Calu3 (cell line): ENCODE measurements at regions not wholly inside any gene's neighbourhood (a gene's known extent, or its start where the extent isn't known, plus 50 kb on each side); places are given as distances from the start of the nearest gene placed in this dataset.

Experiments
- BruUV-seq: library from RNA; stranded (reverse); fragments of 400-500 nt; replicated peaks from 2 replicates; lab custom pipeline; 2021; lab: Mats Ljungman, UMichigan
- CTCF ChIA-PET: fragments of 300-600 bp; sonication (Branson Sonifier 250); formaldehyde crosslinking; loops from one replicate; lab custom pipeline; 2022; ENCODE audit warnings: antibody characterized with exemption; lab: Charles Lee
- DNase-seq: peaks from one replicate; pipeline ENCODE4 v3.0.0; 2022
- H3K27ac Mint-ChIP-seq: one replicate; pipeline ENCODE4 v1.8.0; 2022; ENCODE audit warnings: mixed read lengths; ENCODE audit not compliant: unreplicated experiment
- H3K27me3 Mint-ChIP-seq: one replicate; pipeline ENCODE4 v1.8.0; 2022; ENCODE audit warnings: mixed read lengths; ENCODE audit not compliant: unreplicated experiment
- H3K36me3 Mint-ChIP-seq: one replicate; pipeline ENCODE4 v1.8.0; 2022; ENCODE audit warnings: mild to moderate bottlenecking, moderate library complexity, mixed read lengths; ENCODE audit not compliant: insufficient read depth, unreplicated experiment
- H3K4me1 Mint-ChIP-seq: one replicate; pipeline ENCODE4 v1.8.0; 2022; ENCODE audit warnings: mild to moderate bottlenecking, low read depth, mixed read lengths; ENCODE audit not compliant: unreplicated experiment
- H3K4me3 Mint-ChIP-seq: one replicate; pipeline ENCODE4 v1.8.0; 2022; ENCODE audit warnings: mild to moderate bottlenecking, low read depth, moderate library complexity, mixed read lengths; ENCODE audit not compliant: unreplicated experiment
- H3K9me3 Mint-ChIP-seq: one replicate; pipeline ENCODE4 v1.8.0; 2022; ENCODE audit warnings: low read depth, mixed read lengths; ENCODE audit not compliant: unreplicated experiment
- intact Hi-C: fragments of 100-400 bp; cut with micrococcal nuclease; formaldehyde crosslinking; loops from one replicate; pipeline ENCODE4 v1.10.0; 2022; ENCODE audit not compliant: unreplicated experiment
- TF ChIP-seq, protein P1 (sequence below): fragments of 200-600 bp; IDR thresholded peaks from one replicate; pipeline ENCODE4 v1.8.0; 2022; ENCODE audit warnings: antibody characterized with exemption; ENCODE audit not compliant: unreplicated experiment

- H3K4me3 Mint-ChIP-seq: no peak overlapping the region
- CTCF ChIA-PET: no interaction called here
- H3K27ac Mint-ChIP-seq: no peak overlapping the region
- DNase-seq: no peak
- H3K4me1 Mint-ChIP-seq: no peaks in the 10 kb centered on the region
- H3K36me3 Mint-ChIP-seq: no peaks in the 10 kb centered on the region
- intact Hi-C loops: no loop called here
- TF ChIP-seq, protein P1, sequence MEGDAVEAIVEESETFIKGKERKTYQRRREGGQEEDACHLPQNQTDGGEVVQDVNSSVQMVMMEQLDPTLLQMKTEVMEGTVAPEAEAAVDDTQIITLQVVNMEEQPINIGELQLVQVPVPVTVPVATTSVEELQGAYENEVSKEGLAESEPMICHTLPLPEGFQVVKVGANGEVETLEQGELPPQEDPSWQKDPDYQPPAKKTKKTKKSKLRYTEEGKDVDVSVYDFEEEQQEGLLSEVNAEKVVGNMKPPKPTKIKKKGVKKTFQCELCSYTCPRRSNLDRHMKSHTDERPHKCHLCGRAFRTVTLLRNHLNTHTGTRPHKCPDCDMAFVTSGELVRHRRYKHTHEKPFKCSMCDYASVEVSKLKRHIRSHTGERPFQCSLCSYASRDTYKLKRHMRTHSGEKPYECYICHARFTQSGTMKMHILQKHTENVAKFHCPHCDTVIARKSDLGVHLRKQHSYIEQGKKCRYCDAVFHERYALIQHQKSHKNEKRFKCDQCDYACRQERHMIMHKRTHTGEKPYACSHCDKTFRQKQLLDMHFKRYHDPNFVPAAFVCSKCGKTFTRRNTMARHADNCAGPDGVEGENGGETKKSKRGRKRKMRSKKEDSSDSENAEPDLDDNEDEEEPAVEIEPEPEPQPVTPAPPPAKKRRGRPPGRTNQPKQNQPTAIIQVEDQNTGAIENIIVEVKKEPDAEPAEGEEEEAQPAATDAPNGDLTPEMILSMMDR: no peak
- no peaks in the 10 kb centered on the region for H3K27me3 Mint-ChIP-seq
- BruUV-seq: no TSS peak
- no peaks in the 10 kb centered on the region for H3K9me3 Mint-ChIP-seq
Observed at GRCh38 chr11:92168936-92169335, 55.7 kb upstream of the FAT3 start.

- Mint-ChIP-seq H3K27ac (no peak overlapping the region), H3K27me3 (no peaks in the 10 kb centered on the region), H3K4me1 (no peaks in the 10 kb centered on the region), H3K9me3 (no peaks in the 10 kb centered on the region), H3K4me3 (no peak overlapping the region), H3K36me3 (no peaks in the 10 kb centered on the region)
- CTCF ChIA-PET: no interaction called here
- no TSS peak for BruUV-seq
- TF ChIP-seq, protein P1: no peak
- intact Hi-C loops: no loop called here
- DNase-seq: no peak
Observed at GRCh38 chr11:92167571-92167970, 57.0 kb upstream of the FAT3 start.

DNA sequence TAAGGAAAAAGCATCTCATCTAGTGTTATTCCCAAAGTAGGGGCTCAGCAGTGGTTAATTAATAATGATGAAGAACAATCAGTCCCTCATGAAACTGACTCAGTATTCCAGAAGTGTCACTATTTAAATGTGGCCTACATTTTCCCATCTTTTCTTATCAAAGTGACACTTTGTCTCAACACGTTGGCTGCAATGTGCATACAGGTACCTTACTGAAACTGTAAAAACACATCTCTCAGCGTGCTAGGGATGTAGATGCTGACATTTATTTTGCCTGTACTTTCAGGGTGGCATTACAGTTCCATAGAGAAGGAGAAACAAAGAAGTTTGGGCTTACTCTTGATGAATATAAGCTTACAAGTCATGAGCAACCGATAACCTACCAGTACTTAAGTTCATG lies 58.3 kb upstream of the FAT3 start:
- Mint-ChIP-seq H3K9me3 (no peaks in the 10 kb centered on the region), H3K4me3 (no peak overlapping the region), H3K4me1 (no peaks in the 10 kb centered on the region), H3K27ac (no peak overlapping the region), H3K27me3 (no peaks in the 10 kb centered on the region), H3K36me3 (no peaks in the 10 kb centered on the region)
- TF ChIP-seq, protein P1: no peak
- intact Hi-C loops: no loop called here
- BruUV-seq: no TSS peak
- no peak for DNase-seq
- CTCF ChIA-PET: no interaction called here

DNA sequence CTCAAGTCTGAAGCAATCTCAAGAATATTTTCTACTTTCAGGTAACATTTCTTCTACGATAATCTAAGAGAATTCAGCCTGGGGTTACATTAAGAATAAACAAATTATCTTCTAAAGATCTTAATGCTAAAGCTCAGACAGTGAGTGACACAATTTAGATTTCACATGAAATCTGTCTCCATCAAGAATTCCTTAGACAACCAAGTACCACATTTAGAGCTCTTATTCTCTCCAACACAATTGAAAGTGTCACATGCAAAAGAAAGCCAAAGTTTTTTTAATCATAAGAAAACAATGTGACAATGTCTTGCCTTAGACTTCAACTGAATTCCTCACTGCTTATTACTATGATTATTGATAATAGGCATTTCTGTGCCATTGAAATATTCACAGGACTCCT lies 60.7 kb upstream of the FAT3 start:
- CTCF ChIA-PET: no interaction called here
- no peak overlapping the region for H3K4me3 Mint-ChIP-seq
- H3K9me3 Mint-ChIP-seq: no peaks in the 10 kb centered on the region
- H3K27ac Mint-ChIP-seq: no peak overlapping the region
- no peak for DNase-seq
- no peaks in the 10 kb centered on the region for H3K27me3 Mint-ChIP-seq
- intact Hi-C loops: no loop called here
- no peaks in the 10 kb centered on the region for H3K36me3 Mint-ChIP-seq
- TF ChIP-seq, protein P1: no peak
- no peaks in the 10 kb centered on the region for H3K4me1 Mint-ChIP-seq
- no TSS peak for BruUV-seq
